Ishikawa (cell line): ENCODE measurements at regions not wholly inside any gene's neighbourhood (a gene's known extent, or its start where the extent isn't known, plus 50 kb on each side); places are given as distances from the start of the nearest gene placed in this dataset.

Source experiments
- CEBPB ChIP-seq: IDR thresholded peaks from 2 replicates; pipeline ENCODE4 v1.6.1; 2012
- CREB1 ChIP-seq: IDR thresholded peaks from 2 replicates; pipeline ENCODE4 v1.6.1; 2012; ENCODE audit warnings: low read depth
- EGR1 ChIP-seq: IDR thresholded peaks from 2 replicates; pipeline ENCODE4 v1.6.1; 2012
- EP300 ChIP-seq: IDR thresholded peaks from 2 replicates; pipeline ENCODE4 v1.6.1; 2012; ENCODE audit warnings: borderline replicate concordance
- FOXM1 ChIP-seq: IDR thresholded peaks from 2 replicates; pipeline ENCODE4 v1.6.1; 2012; ENCODE audit warnings: low read depth, borderline replicate concordance
- MAX ChIP-seq: IDR thresholded peaks from 2 replicates; pipeline ENCODE4 v1.6.1; 2012
- NFIC ChIP-seq: IDR thresholded peaks from 2 replicates; pipeline ENCODE4 v1.6.1; 2012
- RAD21 ChIP-seq: IDR thresholded peaks from 2 replicates; pipeline ENCODE4 v1.6.1; 2012; ENCODE audit warnings: low read depth
- REST ChIP-seq: IDR thresholded peaks from 2 replicates; pipeline ENCODE4 v1.6.1; 2012; ENCODE audit warnings: low read depth, mild to moderate bottlenecking
- TAF1 ChIP-seq: IDR thresholded peaks from 2 replicates; pipeline ENCODE4 v1.6.1; 2012; ENCODE audit warnings: low read depth, mild to moderate bottlenecking
- TCF12 ChIP-seq: IDR thresholded peaks from 2 replicates; pipeline ENCODE4 v1.6.1; 2012; ENCODE audit warnings: low read depth
- TEAD4 ChIP-seq: IDR thresholded peaks from 2 replicates; pipeline ENCODE4 v1.6.1; 2012
- USF1 ChIP-seq: IDR thresholded peaks from 2 replicates; pipeline ENCODE4 v1.6.1; 2012
- YY1 ChIP-seq: IDR thresholded peaks from 2 replicates; pipeline ENCODE4 v1.6.1; 2012; ENCODE audit warnings: low read depth
- ZBTB7A ChIP-seq: IDR thresholded peaks from 2 replicates; pipeline ENCODE4 v1.6.1; 2012; ENCODE audit warnings: low read depth

GRCh38 chr2:122077114-122077513 lies 321.7 kb downstream of the TSN start:
- TF ChIP-seq TAF1 (no peak), MAX (no peak), CEBPB (no peak), RAD21 (no peak), USF1 (no peak), EGR1 (no peak)

GRCh38 chr2:122077771-122078170 lies 322.3 kb downstream of the TSN start:
- TF ChIP-seq REST: no peak
- no peak for TF ChIP-seq USF1
- TF ChIP-seq ZBTB7A: no peak
- no peak for TF ChIP-seq TAF1
- TF ChIP-seq YY1: no peak
- TF ChIP-seq EGR1: no peak
- TF ChIP-seq TEAD4: no peak
- no peak for TF ChIP-seq RAD21
- no peak for TF ChIP-seq EP300
- no peak for TF ChIP-seq MAX
- TF ChIP-seq NFIC: no peak

- TF ChIP-seq CEBPB (no peak), TAF1 (no peak), FOXM1 (no peak), RAD21 (no peak), USF1 (no peak), EGR1 (no peak), REST (no peak), CREB1 (no peak), ZBTB7A (no peak), TCF12 (no peak), NFIC (no peak), MAX (no peak), YY1 (no peak), EP300 (no peak), TEAD4 (no peak)
Observed at GRCh38 chr2:122078451-122078850, 323.0 kb downstream of the TSN start.

GRCh38 chr2:122079844-122080243 lies 324.4 kb downstream of the TSN start:
- no peak for TF ChIP-seq TCF12
- no peak for TF ChIP-seq EP300
- TF ChIP-seq RAD21: no peak
- TF ChIP-seq REST: no peak

- TF ChIP-seq TAF1: no peak
- no peak for TF ChIP-seq REST
- TF ChIP-seq CEBPB: no peak
Observed at GRCh38 chr2:122080316-122080715, 324.9 kb downstream of the TSN start.
